GM18511 (cell line): ENCODE measurements at regions not wholly inside any gene's neighbourhood (a gene's known extent, or its start where the extent isn't known, plus 50 kb on each side); places are given as distances from the start of the nearest gene placed in this dataset.

Source experiments
- ATAC-seq: cut with Tn5 transposase; IDR thresholded peaks from one replicate; pipeline ENCODE4 v1.9.1; 2021; ENCODE audit warnings: mild to moderate bottlenecking, moderate library complexity; ENCODE audit not compliant: unreplicated experiment

- ATAC-seq, result no peak
Observed at GRCh38 chr4:81896936-81897335, 425.2 kb upstream of the RASGEF1B start.

GRCh38 chr4:81891005-81891996 is 419.6 kb upstream of the RASGEF1B start:
- ATAC-seq, result no peak

GRCh38 chr4:81884986-81885385 is 413.3 kb upstream of the RASGEF1B start:
- ATAC-seq, result no peak

- ATAC-seq, result no peak
Observed at GRCh38 chr4:81883530-81884450, 412.1 kb upstream of the RASGEF1B start.

GRCh38 chr4:81883004-81883403 is 411.3 kb upstream of the RASGEF1B start:
- ATAC-seq, result no peak

- no peak for ATAC-seq
Observed at GRCh38 chr4:81881855-81882621, 410.3 kb upstream of the RASGEF1B start.

- ATAC-seq, result no peak
Observed at GRCh38 chr4:81876106-81876505, 404.4 kb upstream of the RASGEF1B start.

- no peak for ATAC-seq
Observed at GRCh38 chr4:81874661-81875515, 403.2 kb upstream of the RASGEF1B start.

GRCh38 chr4:81870275-81870674 is 398.6 kb upstream of the RASGEF1B start:
- ATAC-seq, result no peak

GRCh38 chr4:81860111-81860510 is 388.4 kb upstream of the RASGEF1B start:
- no peak for ATAC-seq

- no peak for ATAC-seq
Observed at GRCh38 chr4:81854406-81854805, 382.7 kb upstream of the RASGEF1B start.

- no peak for ATAC-seq
Observed at GRCh38 chr4:81852031-81852715, 380.5 kb upstream of the RASGEF1B start.

GRCh38 chr4:81850701-81851100 is 379.0 kb upstream of the RASGEF1B start:
- ATAC-seq, result no peak

GRCh38 chr4:81845761-81846160 is 374.1 kb upstream of the RASGEF1B start:
- ATAC-seq, result no peak

GRCh38 chr4:81845273-81845672 is 373.6 kb upstream of the RASGEF1B start:
- ATAC-seq, result no peak

GRCh38 chr4:81844717-81845116 is 373.0 kb upstream of the RASGEF1B start:
- ATAC-seq, result peak; percentile 91

- ATAC-seq, result peak; percentile 72
Observed at GRCh38 chr4:81839347-81840042, 367.8 kb upstream of the RASGEF1B start.

- no peak for ATAC-seq
Observed at GRCh38 chr4:81838586-81838985, 366.9 kb upstream of the RASGEF1B start.

- no peak for ATAC-seq
Observed at GRCh38 chr4:81836716-81837115, 365.0 kb upstream of the RASGEF1B start.
